ENCODE measurements at regions not wholly inside any gene's neighbourhood (a gene's known extent, or its start where the extent isn't known, plus 50 kb on each side); places are given as distances from the start of the nearest gene placed in this dataset.

DNA sequence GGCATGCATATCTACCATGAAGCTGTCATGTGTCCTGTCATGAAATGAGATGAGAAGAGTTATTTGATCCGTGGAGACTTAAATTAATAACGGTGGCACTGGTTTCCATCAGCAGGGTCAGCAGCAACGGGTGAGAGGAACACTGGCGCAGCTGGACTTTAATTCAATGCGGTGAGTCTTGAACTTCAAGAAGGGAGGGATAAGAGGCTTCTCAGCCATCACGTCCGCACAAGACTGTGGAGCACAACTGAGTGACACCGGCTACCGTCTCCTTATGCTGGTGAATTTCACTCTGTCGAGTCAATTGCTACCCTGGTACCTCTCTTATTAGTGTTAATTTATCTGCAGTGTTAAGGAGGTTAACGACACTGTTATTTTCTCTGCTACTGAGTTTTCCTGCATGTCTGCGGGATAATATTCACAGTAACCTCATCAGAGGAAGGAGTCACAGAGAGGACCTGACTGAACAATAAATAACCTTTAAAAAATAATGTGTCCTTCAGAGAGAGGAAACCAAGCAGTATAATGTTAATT lies 236.8 kb downstream of the EPHA4 start:
- TF ChIP-seq POLR2A (IDR thresholded peaks at IDR 0.05; ENCODE audit: low read depth, low read length) = no peak
- TF ChIP-seq POLR2AphosphoS5 (IDR thresholded peaks at IDR 0.05; ENCODE audit: low read depth, low read length) = no peak
